ENCODE measurements at regions not wholly inside any gene's neighbourhood (a gene's known extent, or its start where the extent isn't known, plus 50 kb on each side); places are given as distances from the start of the nearest gene placed in this dataset.

DNA sequence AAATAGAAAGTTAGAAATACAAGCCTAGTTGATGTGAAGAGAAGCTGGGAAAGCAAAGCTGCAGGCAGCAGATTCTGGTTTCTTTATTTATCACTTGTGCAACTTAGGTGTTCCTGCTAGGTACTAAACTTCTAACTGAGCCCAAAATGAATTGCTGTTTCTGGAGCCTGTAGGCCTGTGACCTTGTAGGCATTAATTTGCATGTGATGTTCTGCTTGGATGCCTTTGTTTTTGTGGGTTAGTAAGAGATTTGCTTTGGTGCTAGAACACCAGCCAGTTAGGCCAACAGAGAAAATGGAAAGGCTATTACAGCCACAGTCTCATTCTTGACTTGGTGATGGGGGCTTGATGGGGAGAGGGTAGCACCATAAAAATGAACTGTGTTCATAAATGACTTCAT, 370.7 kb downstream of the PPP1R3A start:
- TF ChIP-seq, protein P1, sequence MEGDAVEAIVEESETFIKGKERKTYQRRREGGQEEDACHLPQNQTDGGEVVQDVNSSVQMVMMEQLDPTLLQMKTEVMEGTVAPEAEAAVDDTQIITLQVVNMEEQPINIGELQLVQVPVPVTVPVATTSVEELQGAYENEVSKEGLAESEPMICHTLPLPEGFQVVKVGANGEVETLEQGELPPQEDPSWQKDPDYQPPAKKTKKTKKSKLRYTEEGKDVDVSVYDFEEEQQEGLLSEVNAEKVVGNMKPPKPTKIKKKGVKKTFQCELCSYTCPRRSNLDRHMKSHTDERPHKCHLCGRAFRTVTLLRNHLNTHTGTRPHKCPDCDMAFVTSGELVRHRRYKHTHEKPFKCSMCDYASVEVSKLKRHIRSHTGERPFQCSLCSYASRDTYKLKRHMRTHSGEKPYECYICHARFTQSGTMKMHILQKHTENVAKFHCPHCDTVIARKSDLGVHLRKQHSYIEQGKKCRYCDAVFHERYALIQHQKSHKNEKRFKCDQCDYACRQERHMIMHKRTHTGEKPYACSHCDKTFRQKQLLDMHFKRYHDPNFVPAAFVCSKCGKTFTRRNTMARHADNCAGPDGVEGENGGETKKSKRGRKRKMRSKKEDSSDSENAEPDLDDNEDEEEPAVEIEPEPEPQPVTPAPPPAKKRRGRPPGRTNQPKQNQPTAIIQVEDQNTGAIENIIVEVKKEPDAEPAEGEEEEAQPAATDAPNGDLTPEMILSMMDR (conservative IDR thresholded peaks at IDR 0.05; ENCODE audit: low read length): no peak
- no peak for TF ChIP-seq EZH2phosphoT487 (IDR thresholded peaks at IDR 0.05; ENCODE audit: borderline replicate concordance)
